Neuron (in vitro differentiated cells): ENCODE measurements at regions not wholly inside any gene's neighbourhood (a gene's known extent, or its start where the extent isn't known, plus 50 kb on each side); places are given as distances from the start of the nearest gene placed in this dataset.

Experiments used
- H2AFZ ChIP-seq: one replicate; pipeline ENCODE4 v1.6.1; 2013; ENCODE audit warnings: low read depth, mild to moderate bottlenecking, inconsistent platforms, low read length, moderate library complexity
- H3K27me3 ChIP-seq: one replicate; pipeline ENCODE4 v1.6.1; 2013; ENCODE audit warnings: low read length; ENCODE audit not compliant: insufficient read depth
- H3K36me3 ChIP-seq: one replicate; pipeline ENCODE4 v1.6.1; 2013; ENCODE audit warnings: low read length; ENCODE audit not compliant: insufficient read depth
- H3K4me1 ChIP-seq: one replicate; pipeline ENCODE4 v1.6.1; 2013; ENCODE audit warnings: low read length; ENCODE audit not compliant: insufficient read depth
- H3K4me3 ChIP-seq: 2 replicates; pipeline ENCODE4 v1.5.1; 2013; ENCODE audit warnings: mild to moderate bottlenecking, low read length, moderate library complexity
- H3K9me3 ChIP-seq: one replicate; pipeline ENCODE4 v1.6.1; 2013; ENCODE audit warnings: low read length

- no peak overlapping the region for H2AFZ ChIP-seq
- no peaks in the 10 kb centered on the region for H3K27me3 ChIP-seq
- H3K4me3 ChIP-seq: no peak overlapping the region
- no peaks in the 10 kb centered on the region for H3K9me3 ChIP-seq
- no peaks in the 10 kb centered on the region for H3K36me3 ChIP-seq
- H3K4me1 ChIP-seq: no peaks in the 10 kb centered on the region
Observed at GRCh38 chr18:38362286-38362792, 796.7 kb upstream of the CELF4 start.

GRCh38 chr18:38358805-38359657, 793.4 kb upstream of the CELF4 start:
- Histone ChIP-seq H3K36me3 (no peaks in the 10 kb centered on the region), H3K4me3 (no peak overlapping the region), H3K27me3 (no peaks in the 10 kb centered on the region), H3K4me1 (no peaks in the 10 kb centered on the region), H2AFZ (no peak overlapping the region), H3K9me3 (no peaks in the 10 kb centered on the region)

GRCh38 chr18:38353149-38353548, 787.6 kb upstream of the CELF4 start:
- Histone ChIP-seq H2AFZ (no peak overlapping the region), H3K4me1 (no peaks in the 10 kb centered on the region), H3K4me3 (no peak overlapping the region), H3K36me3 (no peaks in the 10 kb centered on the region), H3K9me3 (no peaks in the 10 kb centered on the region), H3K27me3 (no peaks in the 10 kb centered on the region)

GRCh38 chr18:38350141-38350540, 784.5 kb upstream of the CELF4 start:
- Histone ChIP-seq H2AFZ (no peak overlapping the region), H3K4me1 (no peaks in the 10 kb centered on the region)

GRCh38 chr18:38330573-38330972, 765.0 kb upstream of the CELF4 start:
- Histone ChIP-seq H3K27me3 (no peaks in the 10 kb centered on the region), H3K4me3 (no peak overlapping the region)

More at GRCh38 chr18:38350141-38350540, 784.5 kb upstream of the CELF4 start:
- H3K9me3 ChIP-seq: no peaks in the 10 kb centered on the region
- no peaks in the 10 kb centered on the region for H3K36me3 ChIP-seq
- no peaks in the 10 kb centered on the region for H3K27me3 ChIP-seq
- H3K4me3 ChIP-seq: no peak overlapping the region

GRCh38 chr18:38329145-38329544, 763.5 kb upstream of the CELF4 start:
- no peak overlapping the region for H3K4me3 ChIP-seq
- no peaks in the 10 kb centered on the region for H3K9me3 ChIP-seq
- no peaks in the 10 kb centered on the region for H3K36me3 ChIP-seq
- H2AFZ ChIP-seq: no peak overlapping the region
- H3K4me1 ChIP-seq: no peaks in the 10 kb centered on the region
- H3K27me3 ChIP-seq: no peaks in the 10 kb centered on the region

More at GRCh38 chr18:38330573-38330972, 765.0 kb upstream of the CELF4 start:
- Histone ChIP-seq H3K4me1 (no peaks in the 10 kb centered on the region), H2AFZ (no peak overlapping the region), H3K36me3 (no peaks in the 10 kb centered on the region), H3K9me3 (no peaks in the 10 kb centered on the region)

GRCh38 chr18:38322206-38322605, 756.6 kb upstream of the CELF4 start:
- no peaks in the 10 kb centered on the region for H3K27me3 ChIP-seq
- no peaks in the 10 kb centered on the region for H3K36me3 ChIP-seq
- H2AFZ ChIP-seq: no peak overlapping the region
- H3K4me3 ChIP-seq: no peak overlapping the region
- H3K9me3 ChIP-seq: no peaks in the 10 kb centered on the region
- H3K4me1 ChIP-seq: no peaks in the 10 kb centered on the region

GRCh38 chr18:38321262-38321661, 755.7 kb upstream of the CELF4 start:
- no peak overlapping the region for H2AFZ ChIP-seq
- H3K4me1 ChIP-seq: no peaks in the 10 kb centered on the region
- H3K27me3 ChIP-seq: no peaks in the 10 kb centered on the region
- H3K36me3 ChIP-seq: no peaks in the 10 kb centered on the region
- H3K9me3 ChIP-seq: no peaks in the 10 kb centered on the region
- H3K4me3 ChIP-seq: no peak overlapping the region

- Histone ChIP-seq H2AFZ (no peak overlapping the region), H3K36me3 (no peaks in the 10 kb centered on the region), H3K4me3 (no peak overlapping the region), H3K27me3 (no peaks in the 10 kb centered on the region), H3K9me3 (no peaks in the 10 kb centered on the region), H3K4me1 (no peaks in the 10 kb centered on the region)
Observed at GRCh38 chr18:38318416-38318815, 752.8 kb upstream of the CELF4 start.

GRCh38 chr18:38313831-38314230, 748.2 kb upstream of the CELF4 start:
- Histone ChIP-seq H2AFZ (no peak overlapping the region), H3K36me3 (no peaks in the 10 kb centered on the region), H3K4me3 (no peak overlapping the region), H3K27me3 (no peaks in the 10 kb centered on the region), H3K4me1 (no peaks in the 10 kb centered on the region), H3K9me3 (no peaks in the 10 kb centered on the region)

GRCh38 chr18:38312532-38312931, 746.9 kb upstream of the CELF4 start:
- Histone ChIP-seq H3K27me3 (no peaks in the 10 kb centered on the region), H2AFZ (no peak overlapping the region), H3K9me3 (no peaks in the 10 kb centered on the region), H3K4me3 (no peak overlapping the region), H3K4me1 (no peaks in the 10 kb centered on the region), H3K36me3 (no peaks in the 10 kb centered on the region)

- Histone ChIP-seq H3K36me3 (no peaks in the 10 kb centered on the region), H3K9me3 (no peaks in the 10 kb centered on the region), H3K4me3 (no peak overlapping the region), H2AFZ (no peak overlapping the region), H3K27me3 (no peaks in the 10 kb centered on the region), H3K4me1 (no peaks in the 10 kb centered on the region)
Observed at GRCh38 chr18:38310936-38311335, 745.3 kb upstream of the CELF4 start.

GRCh38 chr18:38307914-38308313, 742.3 kb upstream of the CELF4 start:
- Histone ChIP-seq H3K9me3 (no peaks in the 10 kb centered on the region), H3K4me1 (no peaks in the 10 kb centered on the region), H3K36me3 (no peaks in the 10 kb centered on the region), H3K4me3 (no peak overlapping the region), H2AFZ (no peak overlapping the region), H3K27me3 (no peaks in the 10 kb centered on the region)
